Renal cortex interstitium (tissue), 11 donors: ENCODE measurements at regions not wholly inside any gene's neighbourhood (a gene's known extent, or its start where the extent isn't known, plus 50 kb on each side); places are given as distances from the start of the nearest gene placed in this dataset.
A peak's percentile ranks its signal among the peaks of the same experiment; 100 is the strongest.

Source experiments
- DNase-seq, 11 donors: peaks; one replicate each; pipeline ENCODE4 v3.0.0-alpha.2; 2013; ENCODE audit warnings: low read depth in 9 of 11, low spot score in 4 of 11; ENCODE audit errors: extremely low read depth in 1 of 11

DNA sequence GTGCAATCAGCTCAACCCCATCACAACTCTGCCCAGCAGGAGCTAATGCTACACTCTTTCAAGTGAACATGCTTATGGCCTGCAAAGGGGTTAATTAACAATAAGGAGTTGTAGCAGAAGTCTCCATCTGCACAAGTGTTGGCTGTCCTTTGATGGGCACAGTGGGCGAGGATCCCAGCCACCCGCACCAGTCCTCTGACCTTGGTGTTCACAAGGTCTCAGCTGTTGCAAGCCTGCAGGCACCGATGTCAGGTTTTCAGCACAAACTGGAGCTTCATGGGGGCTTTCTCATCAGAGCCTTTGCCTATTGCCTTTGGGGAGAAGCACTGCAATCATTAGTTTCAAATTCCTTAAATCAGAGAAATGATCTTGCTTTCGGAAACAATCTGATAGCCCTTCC is 60.9 kb upstream of the TMEM178A start:
- no peak for DNase-seq

GRCh38 chr2:39606585-39606984 is 59.1 kb upstream of the TMEM178A start:
- DNase-seq = peak in 1 of 11 donors; percentile 13

- no peak for DNase-seq
Measured at GRCh38 chr2:39607538-39608262, 58.0 kb upstream of the TMEM178A start.

- DNase-seq = no peak
Measured at GRCh38 chr2:39608263-39608575, 57.5 kb upstream of the TMEM178A start.

GRCh38 chr2:39608686-39609441 is 56.9 kb upstream of the TMEM178A start:
- DNase-seq = no peak

DNA sequence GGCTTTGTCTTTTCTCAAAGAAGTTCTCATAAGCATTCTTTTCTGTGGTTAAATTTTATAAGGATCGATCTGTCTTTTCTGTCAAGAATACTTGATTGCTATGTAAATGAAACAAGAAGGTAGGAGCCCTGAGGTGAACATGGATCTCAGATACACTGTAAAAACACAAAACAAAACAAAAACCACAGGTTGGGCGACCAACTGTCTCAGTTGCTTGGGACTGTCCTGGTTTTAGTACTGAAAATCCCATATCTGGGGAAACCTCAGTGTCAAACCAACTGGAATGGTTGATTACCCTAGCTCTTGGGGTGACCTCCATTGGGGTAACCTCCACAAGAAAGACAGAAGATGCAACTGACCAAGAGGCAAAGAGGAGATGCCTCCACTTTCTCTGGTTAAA is 55.8 kb upstream of the TMEM178A start:
- no peak for DNase-seq

GRCh38 chr2:39615675-39616074 is 50.0 kb upstream of the TMEM178A start:
- DNase-seq = no peak
